Stimulated activated CD8-positive, alpha-beta memory T cell treated with anti-CD3 and anti-CD28 coated beads, Interleukin-12 subunit alpha, Interleukin-12 subunit beta, amount 100 ng/mL, for 24 hours (primary cell): ENCODE measurements at regions not wholly inside any gene's neighbourhood (a gene's known extent, or its start where the extent isn't known, plus 50 kb on each side); places are given as distances from the start of the nearest gene placed in this dataset.

ENCODE experiments used
- DNase-seq: peaks from one replicate; pipeline ENCODE4 v3.0.0-alpha.2; 2020; ENCODE audit errors: extremely low read depth

DNA sequence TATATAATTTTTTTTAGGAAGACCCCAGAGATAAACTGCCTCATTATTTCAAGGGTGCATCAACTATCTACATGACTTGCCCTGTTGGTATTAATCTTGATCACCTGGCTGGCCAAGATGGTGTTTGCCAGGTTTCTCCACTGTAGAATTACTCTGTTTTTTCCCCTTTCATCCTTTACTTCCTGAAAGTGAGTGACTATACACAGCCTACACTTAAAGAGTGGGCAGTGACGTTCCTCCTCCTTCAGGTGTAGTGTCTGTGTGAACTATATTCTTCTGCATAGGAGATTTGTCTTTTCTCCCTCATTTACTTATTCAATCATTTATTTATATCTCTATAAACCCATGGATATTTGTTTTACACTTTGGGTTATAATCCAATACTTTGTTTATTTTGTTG, 246.7 kb downstream of the IRF8 start:
- DNase-seq: no peak

DNA sequence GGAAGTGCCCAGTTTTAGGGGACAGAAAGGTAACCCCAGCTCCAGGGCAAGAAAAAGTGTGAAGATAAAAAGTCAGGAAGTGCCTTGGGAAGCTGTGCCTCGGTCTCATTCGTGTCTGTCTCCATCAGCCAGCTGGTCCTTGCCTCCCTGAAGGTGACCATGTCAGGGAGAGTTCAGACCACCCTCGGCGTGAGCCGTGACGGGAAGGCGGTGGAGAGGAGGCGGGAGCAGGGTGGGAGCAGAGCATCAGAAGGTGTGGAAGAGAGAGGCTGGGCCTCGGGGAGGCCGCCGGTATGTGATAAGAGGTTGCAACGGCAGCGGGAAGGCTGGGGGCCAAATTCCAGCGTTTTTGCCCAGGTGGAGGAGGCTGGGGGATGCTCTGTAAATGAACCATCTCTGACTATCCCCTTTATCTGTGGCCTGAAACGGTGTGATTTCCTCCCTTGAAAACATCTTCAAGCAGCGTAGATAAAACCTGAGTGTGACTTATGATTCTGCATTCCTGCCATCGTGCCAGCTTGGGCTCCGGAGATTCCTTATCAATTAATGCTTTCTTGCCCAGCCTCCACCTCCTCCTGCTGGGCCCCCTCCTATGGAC, 251.8 kb downstream of the IRF8 start:
- no peak for DNase-seq

DNA sequence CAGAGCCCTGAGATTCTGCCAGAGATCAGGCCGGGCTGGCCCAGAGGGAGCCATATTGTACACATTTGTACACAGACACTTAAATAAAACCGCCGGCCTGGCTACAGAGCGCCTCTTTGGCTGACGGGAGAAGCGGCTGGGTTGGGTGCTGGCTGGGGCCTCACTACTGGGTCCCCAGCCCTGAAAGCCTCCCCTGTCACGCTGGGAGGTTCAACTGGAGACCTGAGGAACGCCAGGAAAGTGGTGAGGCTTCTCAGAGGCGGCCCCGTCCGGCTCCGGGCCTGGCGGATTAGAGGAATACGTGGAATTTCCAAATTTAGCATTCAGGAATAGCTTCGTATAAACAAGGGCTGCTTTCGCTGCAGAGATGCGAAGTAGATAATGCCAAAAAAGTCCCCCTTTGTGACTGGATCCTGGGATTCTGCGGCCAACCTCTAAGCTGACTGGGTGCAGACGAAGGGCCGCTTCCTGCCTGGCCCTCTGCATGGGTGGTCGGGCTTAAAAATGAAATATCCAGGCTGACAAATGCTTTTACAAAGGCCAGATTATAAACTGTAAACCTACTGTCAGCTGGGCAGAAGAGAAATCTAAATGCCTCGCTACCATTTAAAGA, 252.4 kb downstream of the IRF8 start:
- no peak for DNase-seq

DNA sequence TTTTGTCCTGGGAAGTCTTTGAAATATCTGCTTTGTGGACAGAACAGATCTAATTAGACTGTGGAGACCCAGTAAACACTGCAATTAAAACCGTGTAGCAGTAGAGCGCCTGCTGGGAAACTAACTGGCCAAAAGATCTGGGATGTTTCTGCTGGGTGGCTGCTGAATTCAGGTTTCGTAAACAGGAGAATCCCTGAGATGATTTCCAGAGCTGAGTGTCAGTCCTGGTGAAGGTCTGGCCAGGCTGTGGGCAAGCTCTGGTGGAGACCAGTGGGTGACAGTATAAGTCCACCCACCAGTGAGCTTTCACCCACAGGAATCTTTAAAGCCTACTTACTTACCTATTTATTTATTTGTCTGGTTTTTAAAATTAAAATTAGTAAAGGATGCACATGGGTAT, 257.2 kb downstream of the IRF8 start:
- DNase-seq: no peak

DNA sequence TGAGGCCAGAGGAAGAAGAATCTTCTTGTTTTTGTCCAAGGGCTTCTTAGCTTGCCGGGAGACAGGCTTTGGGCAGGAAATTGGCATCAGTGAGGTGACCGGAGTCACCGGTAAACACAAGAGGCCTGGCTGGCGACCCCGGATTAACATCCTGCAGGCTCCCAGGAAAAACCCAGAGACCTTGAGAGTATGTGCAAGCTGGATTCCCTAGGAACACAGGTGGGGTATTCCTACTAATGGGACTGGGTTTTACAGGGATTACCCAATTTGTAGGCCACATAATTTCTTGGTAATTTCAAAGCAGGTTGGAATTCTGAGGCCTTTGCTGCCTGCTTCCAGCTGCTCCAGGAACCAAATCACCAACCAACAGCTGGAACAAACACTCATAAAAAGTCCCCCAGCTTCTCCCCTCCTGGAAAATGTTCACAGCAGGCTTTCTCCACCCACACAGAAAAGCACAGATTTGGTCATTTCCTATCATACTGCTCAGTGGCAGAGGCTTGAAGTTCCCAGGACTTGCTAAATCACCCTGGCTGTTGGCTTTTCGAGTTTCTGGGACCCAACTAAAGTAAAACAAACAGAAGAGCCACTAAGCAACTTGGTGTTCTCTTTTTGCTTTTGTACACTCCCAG, 258.8 kb downstream of the IRF8 start:
- DNase-seq: no peak

DNA sequence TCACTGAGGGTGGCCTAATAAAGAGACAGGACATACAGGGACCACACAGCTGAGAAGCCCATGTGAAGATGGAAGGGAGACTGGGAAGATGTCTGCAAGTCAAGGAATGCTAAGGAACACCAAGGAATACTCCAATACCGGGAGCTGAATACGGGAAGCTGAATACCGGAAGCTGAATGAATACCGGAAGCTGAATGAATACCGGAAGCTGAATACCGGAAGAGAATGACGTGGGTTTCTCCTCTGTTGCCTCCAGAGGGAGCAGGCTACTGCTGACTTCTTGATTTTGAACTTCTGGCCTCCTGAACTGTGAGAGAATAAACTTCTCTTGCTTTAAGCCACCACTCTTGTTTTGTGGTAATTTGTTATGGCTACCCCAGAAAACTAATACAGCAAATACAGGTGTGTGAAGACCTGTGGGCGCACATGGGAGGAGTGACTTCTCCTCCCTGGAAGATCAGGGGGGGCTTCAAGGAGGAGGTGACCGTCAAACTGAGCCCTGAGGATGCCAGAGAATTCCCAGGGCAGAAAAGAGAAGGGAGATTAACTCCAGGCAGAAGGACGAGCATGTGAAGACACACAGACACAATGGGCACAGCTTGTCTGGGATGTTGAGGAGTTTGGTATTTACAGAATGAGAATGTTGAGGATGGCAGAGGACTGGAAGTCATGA, 259.9 kb downstream of the IRF8 start:
- no peak for DNase-seq

DNA sequence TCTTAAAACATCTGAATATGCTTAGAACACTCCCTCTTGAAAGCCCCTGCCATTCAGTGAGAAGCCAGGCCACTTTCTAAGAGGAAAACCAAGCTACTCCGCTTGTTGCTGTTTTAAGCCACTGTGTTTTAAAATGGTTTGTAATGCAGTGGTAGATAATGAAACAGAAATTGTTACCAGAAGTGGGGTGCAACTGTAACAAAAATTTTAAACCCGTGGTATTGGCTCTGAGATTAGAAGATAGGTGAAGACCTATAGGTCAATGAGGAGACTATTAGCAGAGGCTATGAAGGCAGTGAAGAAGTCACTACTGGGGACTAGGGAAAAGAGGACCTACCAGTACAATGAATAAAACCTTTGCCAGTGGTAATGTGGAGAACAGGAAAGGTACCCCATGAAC, 266.5 kb downstream of the IRF8 start:
- no peak for DNase-seq

DNA sequence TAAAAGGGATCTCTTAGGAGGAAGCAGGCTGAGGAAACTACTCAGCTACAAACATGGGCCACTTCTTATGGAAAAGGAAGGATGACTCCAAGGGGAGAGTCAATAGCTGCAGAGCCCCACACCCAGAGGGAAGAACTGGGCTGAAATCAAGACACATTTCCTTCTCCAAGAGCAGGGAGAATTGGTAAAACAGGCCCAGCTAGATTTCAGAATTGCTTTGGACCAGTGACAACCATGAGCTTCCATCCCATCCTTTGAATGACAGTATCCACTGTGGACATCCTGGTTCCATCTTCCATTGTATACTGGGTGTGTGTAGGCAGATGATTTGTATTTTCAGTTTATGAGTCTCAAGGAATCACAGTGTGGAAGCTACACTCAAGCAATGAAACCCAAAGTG, 267.5 kb downstream of the IRF8 start:
- DNase-seq: no peak

DNA sequence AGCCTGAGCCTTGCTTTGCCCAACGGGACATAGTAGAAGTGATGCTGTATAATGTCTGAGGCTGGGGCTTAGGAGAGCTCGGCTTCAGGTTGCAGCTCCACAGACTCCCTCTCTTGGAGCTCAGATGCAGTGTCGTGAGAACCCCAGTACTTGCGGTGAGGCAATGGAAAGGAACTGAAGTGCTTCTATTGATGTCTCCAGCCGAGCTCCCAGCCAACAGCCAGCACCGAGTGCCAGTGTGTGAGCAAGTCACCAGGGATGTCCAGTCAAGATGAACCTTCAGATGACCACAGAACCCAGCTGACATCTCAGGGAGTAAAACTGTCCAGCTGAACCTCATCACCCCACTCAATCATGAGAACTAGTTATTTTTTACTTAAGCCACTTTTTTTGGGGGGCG, 268.1 kb downstream of the IRF8 start:
- no peak for DNase-seq

DNA sequence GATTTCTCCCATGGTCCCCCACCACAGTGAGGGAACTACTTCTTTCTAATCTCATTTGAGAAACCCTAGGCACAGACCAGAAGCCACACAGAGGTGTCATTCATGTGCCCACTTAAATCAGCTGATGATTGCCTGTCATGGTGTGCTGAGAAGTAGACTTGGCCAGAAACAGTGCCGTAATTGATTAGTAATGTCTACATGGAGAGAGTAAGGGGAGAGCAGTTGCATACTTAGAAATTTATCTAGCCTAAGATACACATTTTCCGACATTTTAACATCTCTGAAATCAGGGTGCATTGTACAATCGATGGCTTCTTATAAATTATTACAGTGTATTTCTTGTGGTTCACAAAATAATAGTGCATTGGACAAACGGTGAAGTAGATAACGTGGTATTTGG, 271.8 kb downstream of the IRF8 start:
- no peak for DNase-seq

DNA sequence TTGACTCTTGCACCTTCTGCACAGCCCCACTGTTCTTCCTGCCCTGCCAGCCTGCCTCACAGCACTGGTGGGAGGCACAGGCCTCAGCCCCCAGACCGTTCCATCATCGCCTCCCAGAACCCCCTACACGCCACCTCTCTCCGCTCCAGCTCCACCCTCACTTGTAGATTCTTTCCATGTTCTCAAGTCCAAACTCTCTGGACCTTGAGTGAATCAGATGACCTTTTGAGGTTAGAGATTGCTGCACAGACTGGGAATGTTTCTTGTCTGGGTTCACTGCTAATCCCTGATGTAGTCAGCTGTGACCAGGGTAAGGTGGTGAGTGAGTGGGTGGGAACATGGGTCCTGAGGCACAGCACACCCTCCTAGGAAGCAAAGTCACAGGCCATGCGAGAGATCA, 272.4 kb downstream of the IRF8 start:
- DNase-seq: no peak

DNA sequence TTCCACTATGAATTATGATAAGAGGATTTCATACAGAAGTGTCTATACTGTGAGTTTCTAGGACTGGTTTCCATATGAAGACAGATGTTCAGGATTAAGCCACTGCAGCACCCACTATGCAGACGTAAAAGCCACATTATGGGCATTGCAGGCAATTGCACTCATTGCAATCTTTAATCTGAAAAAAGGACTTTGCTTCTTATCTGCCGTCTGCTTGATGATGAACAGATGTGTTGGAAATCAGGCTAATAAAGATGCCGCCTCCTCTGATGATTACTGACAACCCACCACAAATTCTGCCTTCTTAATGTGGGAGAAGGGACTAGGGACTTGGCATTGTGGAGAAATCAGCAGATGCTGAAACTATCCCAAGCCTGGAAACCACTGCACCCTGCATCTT, 276.9 kb downstream of the IRF8 start:
- DNase-seq: no peak

DNA sequence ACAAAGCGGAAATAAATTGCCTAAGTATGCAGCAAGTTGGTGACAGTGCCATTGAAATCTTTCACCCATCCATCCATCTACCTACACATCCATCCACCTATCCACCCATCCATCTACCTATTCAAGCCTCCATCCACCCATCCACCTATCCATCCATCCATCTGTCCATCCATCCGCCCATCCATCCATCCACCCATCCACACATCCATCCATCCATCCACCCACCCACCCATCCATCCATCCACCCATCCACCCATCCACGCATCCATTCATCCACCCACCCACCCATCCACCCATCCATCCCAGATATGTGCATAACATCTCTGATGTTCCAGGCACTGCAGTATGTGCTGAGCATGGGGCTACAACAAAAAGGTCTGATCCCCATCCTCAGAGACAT, 277.5 kb downstream of the IRF8 start:
- DNase-seq: no peak

DNA sequence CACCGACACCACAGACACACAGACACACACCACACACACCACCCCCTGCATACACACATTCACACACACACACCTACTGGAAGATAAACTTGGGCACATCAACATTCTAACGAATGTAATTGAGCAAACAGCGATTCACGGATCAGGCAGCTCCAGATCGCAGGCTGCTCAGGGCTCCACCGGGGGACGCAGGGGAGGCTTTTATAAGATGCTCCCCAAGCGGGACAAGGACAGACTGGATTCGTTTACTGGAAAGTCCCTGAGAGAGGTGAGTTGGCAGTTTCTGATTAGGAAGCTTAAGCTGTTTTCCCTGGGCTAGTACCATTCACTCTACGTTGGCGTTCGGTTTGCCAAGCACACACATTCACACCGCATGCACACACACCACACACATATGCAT, 281.3 kb downstream of the IRF8 start:
- no peak for DNase-seq

DNA sequence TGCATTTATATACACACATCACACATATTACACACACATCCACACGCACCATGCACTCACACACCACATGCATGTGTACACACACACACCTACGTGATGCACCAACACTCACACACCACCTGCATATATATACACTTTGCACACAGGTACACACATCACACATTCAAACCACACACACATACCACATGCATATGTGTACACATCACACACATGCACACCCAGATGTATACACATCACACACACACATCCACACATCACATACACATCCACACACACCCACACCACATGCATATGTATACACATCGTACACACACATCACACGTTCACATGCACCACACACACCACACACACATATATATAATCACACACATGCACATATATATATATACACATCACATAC, 281.8 kb downstream of the IRF8 start:
- no peak for DNase-seq

DNA sequence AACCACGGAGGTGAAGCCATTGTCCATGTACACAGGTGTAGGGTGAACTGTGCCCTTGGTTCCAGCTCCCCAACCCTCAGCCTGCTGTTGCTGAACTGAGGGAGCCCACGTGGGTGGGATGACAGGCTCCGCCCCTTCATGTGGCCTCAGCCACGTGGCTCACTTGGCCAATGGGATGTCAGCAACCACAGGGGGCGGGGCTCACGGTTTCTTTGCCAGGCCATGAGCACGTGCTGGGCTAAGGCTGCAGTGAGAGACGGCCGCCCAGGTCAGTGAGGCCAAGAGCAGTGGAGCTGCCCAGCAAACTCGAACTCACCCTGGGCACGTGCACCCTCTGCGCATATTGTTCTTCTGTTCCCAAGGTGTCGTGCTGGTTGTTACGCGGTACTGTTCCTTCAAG, 282.6 kb downstream of the IRF8 start:
- DNase-seq: no peak

DNA sequence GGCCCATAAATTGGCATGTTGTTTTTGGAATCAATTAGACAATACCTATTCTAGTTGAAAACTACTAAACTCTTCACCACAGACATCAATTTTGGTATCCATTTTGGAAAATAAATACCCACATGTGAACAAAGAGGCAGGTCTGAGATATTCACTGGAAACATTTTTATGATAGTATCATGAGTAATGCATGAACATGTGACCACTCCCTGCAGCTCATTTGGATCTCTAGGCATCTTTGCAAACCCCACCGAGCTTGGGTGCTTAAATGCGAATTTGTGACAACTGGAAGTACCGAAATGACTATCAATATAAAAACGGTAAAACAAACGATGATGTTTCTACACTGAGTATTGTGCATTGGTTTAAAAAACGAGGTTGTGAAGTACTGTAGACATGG, 285.2 kb downstream of the IRF8 start:
- DNase-seq: no peak

DNA sequence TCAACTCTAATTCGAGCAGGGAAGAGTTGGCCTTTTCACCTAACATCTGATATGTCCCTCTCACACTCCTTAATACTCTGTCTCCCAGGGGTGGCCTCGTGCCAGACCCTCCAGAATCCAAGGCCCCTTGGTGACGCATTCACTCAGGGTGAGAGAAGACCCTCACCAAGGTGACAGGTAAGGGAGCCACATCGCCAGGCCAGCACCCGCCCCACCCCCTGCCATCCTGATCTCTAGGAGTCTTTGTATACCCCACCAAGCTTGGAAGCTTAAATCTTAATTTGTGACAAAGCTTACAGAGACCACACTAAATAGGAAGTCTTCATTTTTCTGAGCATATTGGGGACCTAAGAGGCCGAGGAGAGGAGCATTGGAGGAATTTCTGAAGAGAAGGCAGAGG, 286.1 kb downstream of the IRF8 start:
- no peak for DNase-seq

DNA sequence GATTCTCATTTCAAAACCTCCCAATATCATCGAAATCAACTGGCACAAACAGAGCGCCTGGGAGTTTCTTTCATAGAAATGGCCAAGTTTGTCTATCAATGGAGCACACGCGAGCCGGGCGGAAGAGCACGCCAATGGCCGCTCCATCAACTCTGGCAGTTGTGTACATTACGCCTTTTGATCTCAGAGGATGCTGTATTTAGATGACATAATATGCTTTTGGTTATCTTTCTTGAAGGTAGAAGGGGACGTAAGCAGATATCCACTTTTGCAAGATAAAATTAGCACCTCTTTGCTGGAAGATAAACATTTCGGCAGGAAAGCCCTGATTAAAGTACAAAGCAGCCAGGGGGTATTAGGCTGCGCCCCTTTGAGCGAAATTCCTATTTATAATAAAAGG, 287.4 kb downstream of the IRF8 start:
- no peak for DNase-seq

DNA sequence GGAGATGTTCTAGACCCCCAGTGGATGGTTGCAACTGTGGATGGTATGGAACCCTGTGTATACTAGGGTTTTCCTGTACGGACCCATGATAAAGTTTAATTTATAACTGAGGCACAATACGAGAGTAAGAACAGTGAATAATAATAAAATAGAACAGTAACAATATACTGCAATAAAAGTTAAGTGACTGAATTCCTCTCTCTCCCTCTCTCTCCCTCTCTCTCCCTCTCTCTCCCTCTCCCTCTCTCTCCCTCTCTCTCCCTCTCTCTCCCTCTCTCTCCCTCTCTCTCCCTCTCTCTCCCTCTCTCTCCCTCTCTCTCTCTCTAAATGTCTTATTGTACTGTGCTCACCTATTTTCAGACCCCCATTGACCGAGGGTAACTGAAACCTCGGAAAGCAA, 291.0 kb downstream of the IRF8 start:
- no peak for DNase-seq

DNA sequence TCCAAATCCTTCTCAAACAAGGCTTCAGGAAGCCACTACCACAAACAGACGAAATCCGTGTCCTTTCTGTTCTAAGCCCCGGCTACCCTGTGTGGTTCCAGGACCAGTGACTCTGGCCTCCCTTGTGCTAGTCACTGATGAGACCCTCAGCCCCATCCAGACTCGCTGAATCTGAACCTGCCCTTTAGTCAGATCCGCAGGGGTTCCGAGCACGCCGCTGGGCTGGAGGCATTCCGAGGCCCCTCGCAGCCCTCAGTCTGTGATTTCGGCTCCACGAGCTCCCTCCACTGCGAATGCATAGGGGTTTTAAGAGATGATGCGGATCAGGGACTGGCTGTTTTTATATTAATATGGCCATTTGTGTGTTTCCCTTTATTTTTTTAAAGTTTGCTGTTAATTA, 292.7 kb downstream of the IRF8 start:
- DNase-seq: no peak

DNA sequence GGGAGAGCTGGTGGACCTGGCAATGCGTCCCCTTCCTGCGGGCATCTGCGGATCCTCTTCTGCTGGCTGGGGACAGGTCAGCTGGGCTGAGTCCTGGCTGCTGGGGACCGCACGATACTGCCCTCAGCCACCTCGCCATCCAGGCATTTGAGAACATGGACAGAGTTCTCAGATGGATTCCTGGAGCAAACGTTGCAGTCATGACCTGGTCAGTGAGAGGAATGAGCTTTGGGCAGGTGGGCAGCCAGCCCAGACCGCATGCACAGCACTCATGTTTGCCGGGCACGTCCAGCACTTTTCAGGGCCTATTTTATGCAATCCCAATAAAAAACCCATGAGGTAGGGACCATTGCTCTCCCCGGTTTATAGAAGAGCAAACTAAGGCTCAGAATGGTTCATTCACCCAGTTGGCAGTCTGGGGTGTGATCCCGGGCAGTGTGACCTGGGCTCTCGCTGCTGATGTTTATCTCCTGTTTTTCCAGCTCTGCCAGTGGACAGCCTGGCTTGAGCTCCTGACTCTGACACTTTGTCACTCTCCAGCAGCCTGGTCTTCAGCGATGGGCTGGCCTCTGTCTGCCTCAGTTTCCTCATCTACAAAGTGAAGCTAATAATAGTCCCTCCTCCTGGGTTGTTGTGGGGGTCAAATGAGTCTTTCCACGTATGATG, 294.7 kb downstream of the IRF8 start:
- no peak for DNase-seq
